RKO (cell line): ENCODE measurements at regions not wholly inside any gene's neighbourhood (a gene's known extent, or its start where the extent isn't known, plus 50 kb on each side); places are given as distances from the start of the nearest gene placed in this dataset.
"Not testable (repeated sequence)": the region's sequence is repeated elsewhere in the genome, so short reads cannot be mapped to it uniquely, and the experiment has no call there.

Experiments
- DNase-seq: peaks from one replicate; pipeline ENCODE4 v3.0.0-alpha.2; 2016; ENCODE audit warnings: low spot score

DNA sequence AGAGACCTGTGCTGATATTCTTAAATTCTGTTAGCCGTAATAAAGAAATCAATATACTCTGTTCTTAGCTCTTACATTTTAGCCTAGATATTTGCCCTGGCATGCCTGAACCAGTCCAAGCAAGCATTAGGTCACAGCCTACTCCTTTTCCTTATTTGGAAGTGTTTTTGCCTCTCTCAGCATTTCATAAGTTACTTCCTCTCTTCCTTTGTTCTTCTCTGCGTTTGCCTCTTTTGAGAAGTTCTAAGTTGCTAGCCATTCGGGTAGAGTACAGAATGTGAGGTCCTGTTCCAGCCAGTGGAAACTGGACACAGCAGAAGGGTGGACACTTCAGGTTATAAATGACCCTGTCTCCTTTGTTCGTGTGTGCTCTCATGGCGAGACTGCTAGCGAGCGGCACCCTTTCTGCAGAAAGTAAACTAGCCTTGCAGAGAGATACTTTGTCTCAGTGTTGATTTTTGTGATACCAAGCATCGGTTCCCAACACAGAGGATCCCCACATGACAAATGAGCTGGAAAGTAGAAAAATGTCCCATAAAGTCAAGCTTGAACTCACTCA, 75.0 kb upstream of the FAM153A start:
- not testable (repeated sequence) for DNase-seq

DNA sequence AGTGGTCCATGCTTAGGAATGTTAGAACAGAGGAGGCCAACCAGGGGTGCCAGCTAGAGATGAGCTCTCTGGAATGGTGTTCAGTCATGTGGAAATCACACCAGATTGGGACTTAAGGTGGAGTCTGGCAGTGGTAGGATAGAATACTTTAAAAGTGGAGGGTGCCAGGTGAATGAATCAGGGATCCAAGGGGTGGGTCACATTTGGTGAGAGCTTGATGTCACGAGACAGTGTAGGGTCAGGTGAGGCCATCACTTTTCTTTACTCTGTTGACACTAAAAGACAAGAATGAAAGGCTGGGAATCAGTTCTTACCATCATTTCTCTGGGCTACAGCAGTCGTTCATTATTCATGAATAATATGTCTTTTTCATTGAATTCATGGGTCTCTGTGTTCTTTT, 73.8 kb upstream of the FAM153A start:
- DNase-seq, result not testable (repeated sequence)

- DNase-seq, result not testable (repeated sequence)
Observed at GRCh38 chr5:177847914-177848313, 65.2 kb upstream of the FAM153A start.

DNA sequence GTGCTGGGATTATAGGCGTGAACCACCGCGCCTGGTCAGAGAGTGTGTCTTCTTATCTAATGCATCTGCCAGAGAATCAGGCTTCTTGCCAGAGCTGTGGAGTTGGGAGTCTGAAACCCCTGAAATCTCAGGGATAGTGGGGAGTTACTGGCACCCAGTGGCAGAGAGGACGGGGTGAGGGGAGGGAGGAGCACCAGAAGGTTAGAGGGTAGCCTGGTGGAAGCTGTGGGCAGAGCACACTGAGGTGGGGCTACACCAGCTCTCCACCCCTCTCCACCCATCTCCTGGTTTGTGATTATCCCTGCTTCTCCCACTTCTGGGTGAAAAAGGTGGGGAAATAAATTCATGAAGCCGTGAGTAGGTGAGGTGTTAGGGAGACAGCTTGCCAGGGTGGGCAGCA, 63.9 kb upstream of the FAM153A start:
- not testable (repeated sequence) for DNase-seq

GRCh38 chr5:177845906-177846305, 63.2 kb upstream of the FAM153A start:
- DNase-seq, result not testable (repeated sequence)

DNA sequence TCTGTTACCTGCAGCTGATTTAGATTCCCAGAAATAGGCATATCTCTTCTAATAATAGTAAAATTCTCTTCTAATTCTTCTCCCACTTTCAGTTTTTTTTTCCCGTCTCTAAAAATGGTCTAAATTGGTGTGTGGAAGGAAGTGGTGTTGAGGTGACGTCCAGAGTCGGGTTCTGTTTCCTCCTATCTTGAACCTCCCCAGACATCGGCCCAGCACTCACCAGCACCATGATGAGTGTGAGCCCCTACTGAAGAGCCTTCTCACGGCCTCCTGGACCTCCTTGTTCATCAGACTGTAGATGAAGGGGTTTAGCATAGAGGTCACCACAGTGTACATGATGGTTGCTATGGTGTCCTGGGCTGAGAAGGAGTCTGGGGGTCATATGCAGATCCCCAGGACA, 53.5 kb upstream of the FAM153A start:
- not testable (repeated sequence) for DNase-seq
